ENCODE measurements at regions not wholly inside any gene's neighbourhood (a gene's known extent, or its start where the extent isn't known, plus 50 kb on each side); places are given as distances from the start of the nearest gene placed in this dataset.
"Not testable (repeated sequence)": the region's sequence is repeated elsewhere in the genome, so short reads cannot be mapped to it uniquely, and the experiment has no call there.

- Histone ChIP-seq H3K4me1 (no peaks in the 10 kb centered on the region), H3K4me3 (replicated peaks in 1 of 3) (no peak overlapping the region), H3K36me3 (no peaks in the 10 kb centered on the region), H3K27me3 (no peaks in the 10 kb centered on the region), H3K27ac (no peak overlapping the region), H3K9me3 (no peaks in the 10 kb centered on the region)
- intact Hi-C loops (cut with DNase I), result no loop called here
- DNase-seq, result no peak
- TF ChIP-seq CTCF (IDR thresholded peaks at IDR 0.05) (no peak), POLR2A (IDR thresholded peaks at IDR 0.05) (no peak)
Observed at GRCh38 chr5:125897089-125897488, 526.1 kb upstream of the GRAMD2B start.

GRCh38 chr5:125898851-125899405 lies 524.3 kb upstream of the GRAMD2B start:
- H3K27me3 ChIP-seq, result no peaks in the 10 kb centered on the region
- no peaks in the 10 kb centered on the region for H3K9me3 ChIP-seq
- H3K4me3 ChIP-seq (replicated peaks in 1 of 3), result no peak overlapping the region
- H3K36me3 ChIP-seq, result no peaks in the 10 kb centered on the region
- no peaks in the 10 kb centered on the region for H3K4me1 ChIP-seq
- no peak for DNase-seq
- WGBS, 2 donors, result 79 to 81% methylated on average over 2 of the region's 2 CpGs
- TF ChIP-seq CTCF (IDR thresholded peaks at IDR 0.05) (no peak), POLR2A (IDR thresholded peaks at IDR 0.05) (no peak)
- intact Hi-C loops (cut with DNase I), result no loop called here
- no peak overlapping the region for H3K27ac ChIP-seq

- TF ChIP-seq POLR2A (IDR thresholded peaks at IDR 0.05) (no peak), CTCF (IDR thresholded peaks at IDR 0.05) (no peak)
- WGBS, 2 donors, result 96 to 98% methylated on average over 1 of the region's 1 CpG
- Histone ChIP-seq H3K27ac (no peak overlapping the region), H3K4me1 (no peaks in the 10 kb centered on the region), H3K9me3 (no peaks in the 10 kb centered on the region), H3K36me3 (no peaks in the 10 kb centered on the region), H3K27me3 (no peaks in the 10 kb centered on the region), H3K4me3 (replicated peaks in 1 of 3) (no peak overlapping the region)
- DNase-seq, result no peak
- intact Hi-C loops (cut with DNase I), result no loop called here
Observed at GRCh38 chr5:125912028-125912427, 511.2 kb upstream of the GRAMD2B start.

- intact Hi-C loops (cut with DNase I), result no loop called here
- Histone ChIP-seq H3K4me1 (no peaks in the 10 kb centered on the region), H3K4me3 (replicated peaks in 1 of 3) (no peak overlapping the region), H3K27me3 (no peaks in the 10 kb centered on the region), H3K27ac (no peak overlapping the region), H3K36me3 (no peaks in the 10 kb centered on the region), H3K9me3 (no peaks in the 10 kb centered on the region)
- WGBS, 2 donors, result 93% methylated on average over 2 of the region's 2 CpGs
- TF ChIP-seq POLR2A (IDR thresholded peaks at IDR 0.05) (no peak), CTCF (IDR thresholded peaks at IDR 0.05) (no peak)
- DNase-seq, result no peak
Observed at GRCh38 chr5:125913200-125913599, 510.0 kb upstream of the GRAMD2B start.

- Histone ChIP-seq H3K36me3 (no peaks in the 10 kb centered on the region), H3K4me3 (replicated peaks in 1 of 3) (no peak overlapping the region), H3K27ac (no peak overlapping the region), H3K4me1 (no peaks in the 10 kb centered on the region), H3K9me3 (no peaks in the 10 kb centered on the region), H3K27me3 (no peaks in the 10 kb centered on the region)
- 87 to 90% methylated on average over 3 of the region's 3 CpGs for WGBS, 2 donors
- DNase-seq, result no peak
- intact Hi-C loops (cut with DNase I), result no loop called here
- TF ChIP-seq CTCF (IDR thresholded peaks at IDR 0.05) (no peak), POLR2A (IDR thresholded peaks at IDR 0.05) (no peak)
Observed at GRCh38 chr5:125914471-125914870, 508.7 kb upstream of the GRAMD2B start.

GRCh38 chr5:125923958-125924357 lies 499.3 kb upstream of the GRAMD2B start:
- H3K27me3 ChIP-seq; intact Hi-C loops (cut with DNase I); H3K4me3 ChIP-seq (replicated peaks in 1 of 3); DNase-seq; H3K36me3 ChIP-seq; H3K4me1 ChIP-seq; H3K27ac ChIP-seq; H3K9me3 ChIP-seq: not testable (repeated sequence)
- 87 to 93% methylated on average over 8 to 11 of the region's 11 CpGs for WGBS, 2 donors
